ENCODE measurements at regions not wholly inside any gene's neighbourhood (a gene's known extent, or its start where the extent isn't known, plus 50 kb on each side); places are given as distances from the start of the nearest gene placed in this dataset.

DNA sequence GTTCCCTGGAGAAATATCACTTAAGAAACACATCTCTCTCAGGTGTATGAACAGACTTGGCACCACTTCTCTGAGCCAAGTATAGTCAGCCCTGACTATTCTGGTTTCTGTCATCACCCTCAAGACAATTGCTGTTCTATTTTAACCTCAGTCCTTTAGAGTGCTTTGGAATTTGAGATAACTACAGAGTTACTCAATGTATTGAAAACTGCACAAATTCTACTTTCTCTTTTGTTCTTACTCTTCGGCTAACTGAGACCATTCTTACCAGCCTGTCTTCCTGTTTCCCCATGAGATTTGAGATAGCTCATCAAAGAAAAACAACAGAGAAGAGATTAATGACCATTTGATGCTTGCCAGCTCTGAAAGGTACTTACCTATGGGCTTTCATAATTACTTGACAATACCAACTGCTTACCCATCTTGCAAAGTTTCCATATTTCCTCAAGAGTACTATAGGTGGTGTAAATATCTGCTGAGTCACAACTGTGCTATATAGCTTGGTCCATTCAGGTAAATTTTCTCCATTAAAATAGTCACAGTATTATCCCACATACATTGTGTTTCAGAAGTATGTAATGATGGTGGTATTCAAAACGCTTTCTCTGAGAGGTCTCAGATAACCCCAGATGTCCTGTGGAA is 467.5 kb upstream of the CHST9 start:
- no peak for DNase-seq
- peak; percentile 49 for ATAC-seq
- H3K4me1 ChIP-seq = no peaks in the 10 kb centered on the region
- H3K4me3 ChIP-seq = no peak overlapping the region
- intact Hi-C loops (cut with DNase I) = no loop called here
- H3K9me3 ChIP-seq = no peaks in the 10 kb centered on the region
- H3K27ac ChIP-seq = no peak overlapping the region
- TF ChIP-seq, protein P1, sequence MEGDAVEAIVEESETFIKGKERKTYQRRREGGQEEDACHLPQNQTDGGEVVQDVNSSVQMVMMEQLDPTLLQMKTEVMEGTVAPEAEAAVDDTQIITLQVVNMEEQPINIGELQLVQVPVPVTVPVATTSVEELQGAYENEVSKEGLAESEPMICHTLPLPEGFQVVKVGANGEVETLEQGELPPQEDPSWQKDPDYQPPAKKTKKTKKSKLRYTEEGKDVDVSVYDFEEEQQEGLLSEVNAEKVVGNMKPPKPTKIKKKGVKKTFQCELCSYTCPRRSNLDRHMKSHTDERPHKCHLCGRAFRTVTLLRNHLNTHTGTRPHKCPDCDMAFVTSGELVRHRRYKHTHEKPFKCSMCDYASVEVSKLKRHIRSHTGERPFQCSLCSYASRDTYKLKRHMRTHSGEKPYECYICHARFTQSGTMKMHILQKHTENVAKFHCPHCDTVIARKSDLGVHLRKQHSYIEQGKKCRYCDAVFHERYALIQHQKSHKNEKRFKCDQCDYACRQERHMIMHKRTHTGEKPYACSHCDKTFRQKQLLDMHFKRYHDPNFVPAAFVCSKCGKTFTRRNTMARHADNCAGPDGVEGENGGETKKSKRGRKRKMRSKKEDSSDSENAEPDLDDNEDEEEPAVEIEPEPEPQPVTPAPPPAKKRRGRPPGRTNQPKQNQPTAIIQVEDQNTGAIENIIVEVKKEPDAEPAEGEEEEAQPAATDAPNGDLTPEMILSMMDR (IDR thresholded peaks at IDR 0.05) = no peak
- H3K27me3 ChIP-seq = no peaks in the 10 kb centered on the region
- no peaks in the 10 kb centered on the region for H3K36me3 ChIP-seq

DNA sequence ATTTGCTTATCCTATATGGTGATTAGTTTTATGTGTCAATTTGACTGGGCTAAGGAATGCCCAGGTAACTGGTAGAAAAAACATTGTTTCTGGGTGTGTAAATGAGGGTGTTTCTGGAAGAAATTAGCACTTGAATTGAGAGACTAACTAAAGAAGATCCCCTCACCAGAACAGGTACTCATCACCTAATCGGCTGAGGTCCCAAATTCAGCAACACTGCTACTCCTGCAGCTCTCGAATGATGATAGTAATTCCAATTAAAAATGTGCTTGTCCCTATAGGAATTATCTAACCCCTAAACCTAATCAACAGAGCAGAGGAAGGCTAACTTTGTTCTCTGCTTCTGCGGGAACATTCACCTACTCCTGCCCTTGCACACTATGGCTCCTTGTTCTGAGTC is 464.5 kb upstream of the CHST9 start:
- ATAC-seq (no peak), DNase-seq (no peak)
- Histone ChIP-seq H3K27me3 (no peaks in the 10 kb centered on the region), H3K36me3 (no peaks in the 10 kb centered on the region), H3K4me1 (no peaks in the 10 kb centered on the region), H3K27ac (no peak overlapping the region), H3K9me3 (no peaks in the 10 kb centered on the region), H3K4me3 (no peak overlapping the region)
- TF ChIP-seq, protein P1 (IDR thresholded peaks at IDR 0.05) = no peak
- intact Hi-C loops (cut with DNase I) = no loop called here

DNA sequence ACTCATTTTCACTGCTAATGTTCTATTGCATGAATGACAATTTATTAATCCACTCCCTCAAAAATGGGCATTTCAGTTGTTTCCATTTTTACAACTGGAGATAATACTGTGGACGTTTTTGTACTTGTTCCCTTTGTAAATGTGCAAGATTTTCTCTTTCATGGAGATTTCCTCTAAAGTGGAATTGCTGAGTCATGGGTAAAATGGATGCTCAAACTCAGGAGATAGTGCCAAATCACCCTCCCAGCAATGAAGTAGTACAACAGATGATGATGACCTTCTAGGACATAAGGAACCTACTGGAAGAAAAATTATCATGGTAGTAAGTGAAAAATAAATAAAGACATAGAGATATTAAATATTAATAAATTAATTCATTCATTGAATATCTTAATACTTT is 460.8 kb upstream of the CHST9 start:
- H3K4me3 ChIP-seq = no peak overlapping the region
- intact Hi-C loops (cut with DNase I) = no loop called here
- no peak for DNase-seq
- no peak for ATAC-seq
- no peak overlapping the region for H3K27ac ChIP-seq
- no peaks in the 10 kb centered on the region for H3K9me3 ChIP-seq
- no peaks in the 10 kb centered on the region for H3K27me3 ChIP-seq
- TF ChIP-seq, protein P1 (IDR thresholded peaks at IDR 0.05) = no peak
- H3K36me3 ChIP-seq = no peaks in the 10 kb centered on the region
- no peaks in the 10 kb centered on the region for H3K4me1 ChIP-seq

DNA sequence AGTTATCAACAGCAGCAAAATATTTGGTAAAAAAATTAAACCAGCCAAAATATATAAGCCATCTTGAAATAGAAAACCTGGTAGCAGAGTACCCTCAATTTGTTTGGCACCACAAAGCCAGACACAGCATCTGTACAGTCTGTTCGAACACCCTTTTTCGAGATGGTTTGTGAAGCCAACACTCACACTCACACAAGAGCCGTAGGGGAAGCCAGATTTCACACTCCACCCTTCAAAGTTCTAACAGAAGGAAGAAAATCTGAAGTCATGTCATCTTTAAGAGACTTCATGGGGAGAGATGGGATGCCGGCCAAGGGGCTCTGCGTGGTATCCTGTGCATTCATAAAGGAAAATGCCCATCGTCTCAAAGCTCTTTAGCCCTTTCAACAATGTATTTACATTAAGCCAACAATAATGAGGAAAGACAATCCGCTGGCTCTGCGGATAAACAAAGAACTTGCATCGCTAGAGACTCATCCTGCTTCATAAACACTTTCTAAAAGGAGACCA is 451.5 kb upstream of the CHST9 start:
- no peak for DNase-seq
- Histone ChIP-seq H3K4me3 (no peak overlapping the region), H3K27ac (no peak overlapping the region), H3K9me3 (peaks cover 0 to 8% of the 10 kb centered on the region in 2 donors), H3K36me3 (no peaks in the 10 kb centered on the region), H3K4me1 (no peaks in the 10 kb centered on the region), H3K27me3 (no peaks in the 10 kb centered on the region)
- intact Hi-C loops (cut with DNase I) = no loop called here
- ATAC-seq = no peak
- TF ChIP-seq, protein P1 (IDR thresholded peaks at IDR 0.05) = no peak

DNA sequence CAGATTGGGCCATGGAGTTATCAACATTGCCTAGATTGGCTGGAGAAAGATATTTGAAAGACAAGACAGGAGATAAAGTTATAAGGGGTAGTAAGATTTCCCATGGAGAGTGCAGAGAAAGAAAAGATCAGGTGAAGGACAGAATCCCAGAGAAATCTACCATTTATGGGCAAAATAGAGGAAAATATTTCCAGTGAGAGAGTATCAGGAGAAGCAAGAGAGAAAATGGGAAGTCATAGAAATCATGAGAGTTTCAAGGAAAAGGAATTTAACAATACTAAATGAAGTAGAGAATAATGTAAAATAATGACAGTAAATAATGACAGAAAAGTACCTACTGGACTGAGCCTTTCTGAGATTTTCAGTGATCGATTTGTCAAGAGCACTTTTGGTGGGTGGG is 447.6 kb upstream of the CHST9 start:
- H3K27ac ChIP-seq = no peak overlapping the region
- DNase-seq (no peak), ATAC-seq (no peak)
- H3K36me3 ChIP-seq = no peaks in the 10 kb centered on the region
- H3K4me1 ChIP-seq = no peaks in the 10 kb centered on the region
- no peak overlapping the region for H3K4me3 ChIP-seq
- no peaks in the 10 kb centered on the region for H3K9me3 ChIP-seq
- no peaks in the 10 kb centered on the region for H3K27me3 ChIP-seq
- intact Hi-C loops (cut with DNase I) = no loop called here
- TF ChIP-seq, protein P1 (IDR thresholded peaks at IDR 0.05) = no peak

Measured in left lung (tissue), 4 donors.